Upper lobe of right lung (tissue), 1 donor: ENCODE measurements at regions not wholly inside any gene's neighbourhood (a gene's known extent, or its start where the extent isn't known, plus 50 kb on each side); places are given as distances from the start of the nearest gene placed in this dataset.

Experiments used
- ATAC-seq: fragments of 200-7000 bp; cut with Tn5 transposase; one replicate; pipeline ENCODE4 v1.9.1; 2020; ENCODE audit warnings: mild to moderate bottlenecking, moderate library complexity
- DNase-seq: peaks from one replicate; pipeline ENCODE4 v3.0.0-alpha.2; 2020
- H3K27ac ChIP-seq: fragments of 200-600 bp; one replicate; pipeline ENCODE4 v1.8.0; 2022
- H3K27me3 ChIP-seq: fragments of 200-600 bp; one replicate; pipeline ENCODE4 v1.8.0; 2022; ENCODE audit warnings: mild to moderate bottlenecking
- H3K36me3 ChIP-seq: fragments of 200-600 bp; one replicate; pipeline ENCODE4 v1.8.0; 2022
- H3K4me1 ChIP-seq: fragments of 200-600 bp; one replicate; pipeline ENCODE4 v1.8.0; 2022
- H3K4me3 ChIP-seq: fragments of 200-600 bp; one replicate; pipeline ENCODE4 v1.8.0; 2022; ENCODE audit warnings: mild to moderate bottlenecking
- H3K9me3 ChIP-seq: fragments of 200-600 bp; one replicate; pipeline ENCODE4 v1.8.0; 2022
- CTCF ChIP-seq: fragments of 200-600 bp; IDR thresholded peaks from one replicate; pipeline ENCODE4 v1.8.0; 2022; ENCODE audit warnings: antibody characterized with exemption
- intact Hi-C: fragments of 100-400 bp; cut with DNase I; formaldehyde crosslinking; loops from one replicate; pipeline ENCODE4 v1.11.0; 2022
- donor health status: DM: no; HTN: yes; CAD: no; lungs with severe emphysema.

GRCh38 chr2:236947896-236948295 is 137.8 kb upstream of the COPS8 start:
- Histone ChIP-seq H3K4me3 (no peak overlapping the region), H3K27me3 (no peaks in the 10 kb centered on the region), H3K36me3 (no peaks in the 10 kb centered on the region), H3K27ac (no peak overlapping the region), H3K4me1 (no peaks in the 10 kb centered on the region), H3K9me3 (no peaks in the 10 kb centered on the region)
- no peak for TF ChIP-seq CTCF
- intact Hi-C loops, result no loop called here
- peak; percentile 17 for DNase-seq
- no peak for ATAC-seq

DNA sequence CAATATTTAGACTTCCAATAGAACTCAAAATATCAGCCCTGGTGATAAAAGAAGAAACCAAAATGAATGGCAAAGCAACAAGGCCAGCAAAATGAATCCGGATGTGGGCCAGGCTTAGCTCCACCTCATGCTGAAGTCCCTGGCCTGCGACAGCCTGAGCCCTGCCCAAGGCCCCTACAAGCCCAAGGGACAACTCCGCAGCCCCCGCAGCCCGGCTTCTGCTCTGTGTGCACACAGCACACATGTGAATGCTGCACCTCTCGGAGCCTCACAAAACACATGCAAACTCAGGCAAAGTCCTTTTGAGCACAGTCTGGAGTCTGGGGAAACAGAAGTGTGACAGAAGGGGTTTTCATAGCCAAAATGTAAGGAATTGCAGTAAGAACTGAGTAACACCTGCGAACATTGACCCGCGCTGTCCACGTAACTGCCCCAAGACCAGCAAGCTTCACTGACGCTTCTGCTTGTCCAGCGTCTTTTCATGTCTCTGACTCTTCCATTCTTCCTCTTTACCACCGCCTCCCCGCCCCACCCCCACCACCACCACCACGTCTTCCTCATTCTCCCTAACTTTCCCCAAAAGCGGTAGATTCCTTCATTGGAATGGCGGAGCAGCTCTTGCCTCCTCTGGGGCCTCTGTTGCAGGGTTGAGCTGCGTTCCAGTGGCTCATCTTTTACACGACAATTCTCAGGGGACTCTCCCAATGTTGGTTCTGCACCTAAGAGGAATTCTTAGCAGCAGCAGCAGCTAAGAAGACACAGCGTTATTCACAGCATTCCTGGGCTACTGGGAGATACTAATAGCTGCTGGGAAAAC is 136.4 kb upstream of the COPS8 start:
- no peak for TF ChIP-seq CTCF
- no peaks in the 10 kb centered on the region for H3K36me3 ChIP-seq
- no peaks in the 10 kb centered on the region for H3K9me3 ChIP-seq
- no peak overlapping the region for H3K27ac ChIP-seq
- intact Hi-C loops, result no loop called here
- H3K4me3 ChIP-seq, result no peak overlapping the region
- H3K4me1 ChIP-seq, result no peaks in the 10 kb centered on the region
- no peak for DNase-seq
- peak; percentile 41 for ATAC-seq
- H3K27me3 ChIP-seq, result no peaks in the 10 kb centered on the region

GRCh38 chr2:236951830-236952475 is 133.7 kb upstream of the COPS8 start:
- no peak for DNase-seq
- H3K4me1 ChIP-seq, result no peaks in the 10 kb centered on the region
- ATAC-seq, result no peak
- H3K27me3 ChIP-seq, result no peaks in the 10 kb centered on the region
- H3K27ac ChIP-seq, result no peak overlapping the region
- no peak overlapping the region for H3K4me3 ChIP-seq
- no peaks in the 10 kb centered on the region for H3K36me3 ChIP-seq
- H3K9me3 ChIP-seq, result no peaks in the 10 kb centered on the region
- TF ChIP-seq CTCF, result no peak
- intact Hi-C loops, result no loop called here

- ATAC-seq, result no peak
- Histone ChIP-seq H3K4me3 (no peak overlapping the region), H3K27me3 (peaks cover 4% of the 10 kb centered on the region), H3K4me1 (no peaks in the 10 kb centered on the region), H3K36me3 (no peaks in the 10 kb centered on the region), H3K9me3 (no peaks in the 10 kb centered on the region), H3K27ac (no peak overlapping the region)
- TF ChIP-seq CTCF, result no peak
- intact Hi-C loops, result no loop called here
- no peak for DNase-seq
These were observed 131.0 kb upstream of the COPS8 start for GRCh38 chr2:236954641-236955040.

DNA sequence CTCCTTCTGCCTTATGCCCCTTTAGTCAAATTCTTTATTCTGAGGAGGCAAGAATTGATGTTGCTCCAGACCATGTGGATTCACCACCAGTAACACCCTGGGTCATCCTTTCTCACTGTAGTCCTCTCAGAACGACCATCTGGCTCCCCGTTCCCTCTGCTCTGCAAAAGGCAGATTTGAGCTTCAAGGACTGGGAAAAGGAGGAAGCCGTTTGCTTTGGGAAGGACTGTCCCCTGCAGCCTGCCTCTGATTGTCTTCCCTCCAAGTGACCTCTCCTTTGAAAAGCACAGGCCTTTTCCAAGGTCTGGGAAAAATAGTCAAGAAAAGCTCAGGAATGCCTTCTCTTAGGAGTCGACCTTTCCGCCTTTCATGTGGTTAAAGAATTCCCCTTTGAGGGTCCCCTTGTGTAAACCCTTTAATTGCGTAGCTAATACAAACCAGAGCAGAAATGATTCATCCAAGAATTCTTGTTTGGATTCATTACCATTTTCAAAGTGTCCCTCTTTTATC is 130.1 kb upstream of the COPS8 start:
- intact Hi-C loops, result no loop called here
- Histone ChIP-seq H3K27me3 (peaks cover 4% of the 10 kb centered on the region), H3K27ac (no peak overlapping the region), H3K36me3 (no peaks in the 10 kb centered on the region), H3K9me3 (no peaks in the 10 kb centered on the region), H3K4me3 (no peak overlapping the region), H3K4me1 (no peaks in the 10 kb centered on the region)
- DNase-seq (no peak), ATAC-seq (no peak)
- no peak for TF ChIP-seq CTCF
